ENCODE measurements at regions not wholly inside any gene's neighbourhood (a gene's known extent, or its start where the extent isn't known, plus 50 kb on each side); places are given as distances from the start of the nearest gene placed in this dataset.
"Not testable (repeated sequence)": the region's sequence is repeated elsewhere in the genome, so short reads cannot be mapped to it uniquely, and the experiment has no call there.

DNA sequence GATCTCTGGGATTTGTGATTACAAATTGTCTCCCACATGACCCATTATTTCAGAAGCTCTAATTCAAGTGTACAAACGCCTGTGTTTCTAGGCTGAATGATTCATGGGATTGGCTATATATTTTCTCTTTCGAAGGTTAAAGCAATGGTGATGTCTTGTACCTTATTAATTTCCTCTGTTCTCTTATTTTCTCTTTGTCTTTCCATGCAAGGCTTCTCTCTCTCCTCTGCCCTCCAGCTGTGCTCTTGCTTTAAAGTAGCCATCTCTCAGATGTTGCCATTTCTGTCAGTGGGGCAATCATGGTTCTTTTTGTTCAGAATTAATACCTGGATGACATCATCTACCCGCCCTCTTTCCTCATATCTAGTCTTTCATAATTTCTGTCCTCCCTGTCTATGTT lies 184.3 kb upstream of the ATP10B start:
- DNase-seq (ENCODE audit: low read depth, low spot score) = no peak

DNA sequence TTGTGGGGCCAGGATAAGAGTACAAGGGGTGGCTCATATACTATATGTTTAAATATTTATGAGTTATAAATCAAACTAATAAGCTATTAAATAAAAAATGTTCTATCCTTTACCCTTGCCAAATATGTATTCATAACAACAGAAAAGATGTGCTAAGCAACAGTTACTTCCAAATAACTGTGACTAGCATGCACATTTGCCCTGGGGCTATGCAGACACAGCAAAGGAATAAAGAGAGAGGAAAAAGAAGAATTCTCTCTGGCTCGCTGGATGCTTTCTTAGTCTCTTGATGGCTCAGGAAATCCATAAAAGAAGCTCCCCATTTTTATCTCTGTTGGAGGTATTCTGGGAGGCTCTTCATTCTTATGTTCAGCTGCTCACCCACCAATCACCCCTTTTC lies 182.4 kb upstream of the ATP10B start:
- DNase-seq (ENCODE audit: low read depth, low spot score) = no peak

DNA sequence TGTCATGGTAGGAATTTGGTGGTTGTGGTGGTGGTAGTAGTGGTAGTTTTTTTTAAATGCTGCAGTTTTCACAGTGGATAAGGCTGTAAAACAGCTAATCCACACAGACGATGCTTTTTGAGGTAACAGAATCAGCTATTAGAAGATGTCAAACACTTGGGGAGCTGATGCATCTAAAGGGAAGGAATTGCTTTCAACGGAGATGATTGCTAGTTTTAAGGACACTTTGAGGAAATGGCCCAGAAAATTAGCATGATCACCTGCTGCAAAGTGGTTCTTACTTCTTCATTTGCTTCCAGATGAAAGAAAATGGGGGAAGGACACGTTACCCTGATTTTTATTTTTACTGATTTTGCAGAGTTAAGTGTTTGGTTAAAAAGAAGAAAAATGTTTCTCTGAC lies 178.2 kb upstream of the ATP10B start:
- no peak for DNase-seq (ENCODE audit: low read depth, low spot score)

DNA sequence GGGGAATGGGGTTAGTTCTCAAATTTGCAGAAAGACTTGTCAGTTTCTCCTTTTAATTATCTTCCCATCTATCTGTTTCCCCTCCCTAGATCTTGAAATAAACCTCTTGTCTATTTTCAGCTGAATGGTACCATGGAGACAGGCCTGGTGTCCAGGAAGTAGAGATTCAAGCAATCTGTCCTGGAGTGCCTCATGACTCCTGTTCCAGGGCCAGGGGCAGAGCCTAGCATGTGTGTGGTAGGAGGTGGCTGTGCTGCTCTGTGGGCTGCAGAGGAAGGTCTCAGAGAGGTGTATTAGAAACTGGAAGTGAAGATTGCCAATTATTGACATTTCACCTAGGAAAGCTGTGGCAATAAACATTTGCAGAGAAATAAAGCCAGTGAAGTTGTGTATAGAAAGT lies 175.8 kb upstream of the ATP10B start:
- no peak for DNase-seq (ENCODE audit: low read depth, low spot score)

DNA sequence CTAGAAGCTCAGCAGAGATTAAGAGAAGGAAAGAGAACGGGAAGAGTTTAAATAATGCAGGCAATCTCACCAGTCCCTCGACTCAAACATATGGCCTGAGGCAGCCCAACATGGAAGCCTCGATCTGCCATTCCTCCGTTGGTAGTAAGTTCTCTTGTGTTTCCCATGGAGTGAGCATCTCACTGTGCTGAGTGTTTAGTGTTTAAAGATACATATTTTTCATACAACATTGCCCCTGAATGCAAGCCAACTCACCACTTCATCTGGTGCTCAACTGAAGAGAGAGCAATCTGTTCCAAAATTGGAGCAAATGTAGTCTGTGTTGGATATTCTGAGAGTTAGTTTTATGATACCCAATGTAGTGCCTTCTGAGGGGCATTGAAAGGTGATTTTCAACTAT lies 171.5 kb upstream of the ATP10B start:
- no peak for DNase-seq (ENCODE audit: low read depth, low spot score)

DNA sequence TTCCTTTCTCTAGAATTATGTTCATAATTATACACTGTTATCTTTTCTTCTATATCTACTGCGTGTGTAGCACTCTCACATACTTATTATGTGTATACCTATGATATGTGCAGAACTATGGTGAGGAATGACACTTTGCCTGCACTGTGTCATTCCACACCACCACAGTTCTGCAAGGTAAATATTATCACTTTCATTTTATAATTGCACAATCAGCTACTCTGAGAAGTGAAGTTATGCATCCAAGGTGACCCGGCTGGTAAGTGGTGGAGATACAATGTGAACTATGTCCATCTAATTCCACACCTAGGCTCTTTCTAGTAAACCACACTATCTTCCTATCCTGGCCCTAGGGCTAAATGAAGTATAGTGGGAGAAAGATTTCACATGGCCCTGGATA lies 170.1 kb upstream of the ATP10B start:
- no peak for DNase-seq (ENCODE audit: low read depth, low spot score)

DNA sequence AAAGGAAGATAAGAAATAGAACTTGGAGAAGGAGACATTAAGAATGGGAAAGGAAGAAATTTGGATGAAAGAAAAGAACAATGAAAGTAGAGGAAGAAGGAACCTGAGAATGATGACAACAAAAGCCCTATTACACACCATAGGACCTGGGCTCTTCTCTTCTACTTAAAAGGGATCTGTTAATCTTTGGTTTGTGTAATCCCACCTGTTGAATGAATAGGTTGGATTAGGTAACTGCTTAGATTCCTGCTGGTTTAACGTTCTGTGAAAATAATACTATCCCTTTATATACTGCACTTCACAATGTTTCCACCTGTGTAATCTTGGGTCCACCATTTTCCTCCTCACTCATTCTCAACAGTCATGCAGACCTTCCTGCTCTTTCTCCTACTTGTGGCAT lies 157.8 kb upstream of the ATP10B start:
- DNase-seq (ENCODE audit: low read depth, low spot score) = no peak

DNA sequence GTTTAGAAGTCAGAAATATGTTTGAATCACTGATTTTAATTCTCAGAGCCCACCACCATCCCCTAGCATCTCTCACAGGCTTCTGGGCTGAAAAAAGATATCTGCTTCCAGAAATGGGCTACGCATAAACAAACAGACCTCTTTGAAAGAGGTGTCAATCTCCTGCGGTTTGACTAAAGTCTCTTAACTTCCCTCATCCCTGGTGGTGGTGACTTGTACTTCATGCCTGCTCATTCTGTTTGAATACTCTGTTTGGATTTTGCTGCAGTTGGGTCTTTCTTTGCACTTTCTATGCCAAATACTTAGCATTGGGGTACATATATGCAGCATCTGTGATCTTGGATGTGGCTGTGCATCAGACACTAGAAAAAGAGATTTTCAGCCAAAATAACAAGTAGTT lies 157.2 kb upstream of the ATP10B start:
- no peak for DNase-seq (ENCODE audit: low read depth, low spot score)

DNA sequence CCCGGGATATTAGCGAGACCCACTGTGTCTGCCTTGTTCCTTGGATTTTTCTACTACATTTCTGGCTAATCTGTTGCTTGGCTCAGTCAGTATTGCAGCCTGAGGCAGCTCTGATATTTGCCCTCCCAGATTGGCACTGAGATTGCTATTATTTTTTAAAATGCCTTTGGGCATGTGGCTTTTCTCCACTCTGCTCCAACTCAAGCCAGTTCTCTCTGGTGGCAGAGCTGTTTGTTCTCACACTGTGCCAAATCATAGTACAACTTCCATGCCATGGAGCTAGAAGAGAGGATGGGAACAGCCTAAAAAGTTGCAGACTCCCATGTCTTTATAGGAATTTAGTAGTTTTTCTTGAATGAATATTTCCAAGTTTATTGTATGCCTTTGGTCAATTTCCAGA lies 155.9 kb upstream of the ATP10B start:
- DNase-seq (ENCODE audit: low read depth, low spot score) = no peak

DNA sequence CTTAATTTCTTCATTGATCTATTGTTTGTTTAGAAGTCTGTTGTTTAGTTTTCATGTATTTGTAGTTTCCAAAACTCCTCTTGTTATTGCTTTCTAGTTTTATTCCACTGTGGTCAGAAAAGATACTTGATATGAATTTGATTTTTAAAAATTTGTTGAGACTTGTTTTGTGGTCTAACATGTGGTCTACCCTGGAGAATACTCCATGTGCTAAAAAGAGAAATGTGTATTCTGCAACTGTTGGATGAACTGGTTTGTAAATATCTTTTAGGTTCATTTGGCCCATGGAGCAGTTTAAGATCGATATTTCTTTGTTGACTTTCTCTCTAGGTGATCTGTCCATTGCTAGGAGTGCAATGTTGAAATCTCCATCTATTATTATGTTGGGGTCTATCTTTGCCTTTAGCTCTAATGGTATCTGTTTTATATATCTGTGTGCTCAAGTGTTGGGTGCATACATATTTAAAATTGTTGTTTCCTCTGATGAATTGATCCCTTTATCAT lies 150.6 kb upstream of the ATP10B start:
- no peak for DNase-seq (ENCODE audit: low read depth, low spot score)

DNA sequence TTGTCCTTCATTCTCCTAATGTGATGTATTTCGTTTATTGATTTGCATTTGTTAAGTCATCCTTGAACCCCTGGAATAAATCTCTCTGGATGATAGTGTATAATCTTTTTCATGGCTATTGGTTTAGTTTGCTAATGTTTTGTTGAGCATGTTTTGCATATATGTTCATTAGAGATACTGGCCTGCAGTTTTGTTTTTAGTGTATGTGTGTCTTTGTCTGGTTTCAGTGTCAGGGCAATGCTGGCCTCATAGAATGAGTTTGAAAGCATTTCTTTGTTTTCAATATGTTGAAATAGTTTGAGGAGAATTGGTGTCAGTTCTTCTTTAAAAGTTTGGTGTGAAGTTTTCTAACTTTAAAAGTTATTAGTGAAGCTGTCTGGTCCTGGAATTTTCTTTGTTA lies 149.6 kb upstream of the ATP10B start:
- no peak for DNase-seq (ENCODE audit: low read depth, low spot score)

DNA sequence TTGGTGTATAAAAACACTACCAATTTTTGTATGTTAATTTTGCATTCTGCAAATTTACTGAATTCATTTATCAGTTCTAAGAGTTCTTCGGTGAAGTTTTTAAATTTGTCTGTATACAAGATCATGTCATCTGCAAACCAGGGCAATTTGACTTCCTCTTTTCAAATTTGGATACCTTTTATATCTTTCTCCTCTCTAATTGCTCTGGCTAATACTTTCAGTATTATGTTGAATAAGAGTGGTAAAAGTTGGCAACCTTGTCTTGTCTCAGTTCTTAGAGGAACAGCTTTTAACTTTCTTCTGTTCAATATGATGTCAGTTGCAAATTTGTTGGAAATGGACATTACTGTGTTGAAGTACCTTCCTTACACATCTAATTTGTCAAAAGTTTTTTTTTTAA lies 149.1 kb upstream of the ATP10B start:
- DNase-seq (ENCODE audit: low read depth, low spot score) = not testable (repeated sequence)

DNA sequence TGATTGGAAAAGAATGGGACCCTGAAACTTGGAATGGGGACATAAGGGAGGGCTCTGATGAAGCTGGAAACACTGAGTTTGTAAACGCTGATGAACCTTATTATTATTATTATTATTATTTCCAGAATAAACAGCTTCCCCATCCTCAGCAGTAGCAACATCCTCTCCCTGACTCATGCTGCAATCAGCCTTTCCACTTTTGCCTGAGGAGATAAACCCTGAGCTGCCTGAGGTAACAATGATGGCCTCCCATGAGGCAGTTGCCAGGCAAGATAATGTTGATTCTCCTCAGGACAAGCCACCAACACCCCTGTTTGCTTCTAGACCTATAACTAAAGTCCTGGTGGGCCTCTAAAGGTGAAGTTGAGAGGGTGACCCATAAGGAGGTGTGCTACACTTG lies 139.2 kb upstream of the ATP10B start:
- no peak for DNase-seq (ENCODE audit: low read depth, low spot score)

DNA sequence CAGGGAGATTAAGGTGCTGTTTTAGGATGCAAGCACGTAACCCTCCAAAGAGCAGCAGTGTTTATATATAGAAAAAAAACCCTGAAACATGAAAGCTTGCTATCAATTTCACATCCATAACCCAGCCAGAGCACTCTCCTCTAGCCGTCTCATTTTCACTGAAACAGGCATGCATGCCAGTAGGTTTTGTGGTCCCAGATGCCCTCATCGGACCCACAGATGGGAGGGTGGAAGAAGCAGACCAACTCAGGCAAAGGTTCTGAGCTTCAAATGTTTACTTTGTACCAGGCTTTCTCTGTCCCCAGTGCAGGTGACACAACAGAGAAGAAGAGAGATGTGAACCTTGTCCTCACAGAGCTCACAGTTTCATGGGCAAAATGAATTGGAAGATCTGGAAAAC lies 127.4 kb upstream of the ATP10B start:
- DNase-seq (ENCODE audit: low read depth, low spot score) = no peak

DNA sequence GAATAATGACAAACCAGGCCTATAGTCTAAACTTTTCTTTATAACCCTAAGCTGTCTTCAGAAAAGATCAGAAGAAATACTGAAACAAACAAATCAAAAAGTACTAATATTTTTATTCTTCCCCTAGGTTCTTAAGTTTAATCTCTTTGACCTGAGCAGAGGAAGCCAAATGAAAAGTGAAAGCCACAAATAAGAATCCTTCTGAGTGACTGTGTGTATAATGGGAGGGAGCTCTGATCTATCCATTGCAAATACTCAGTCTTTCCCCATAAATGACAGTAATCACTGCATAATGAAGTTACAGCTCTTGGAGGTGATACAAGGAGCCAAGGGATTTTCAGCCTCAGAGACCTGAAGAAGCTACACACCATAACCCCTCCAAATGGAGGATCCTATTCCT lies 126.9 kb upstream of the ATP10B start:
- no peak for DNase-seq (ENCODE audit: low read depth, low spot score)

DNA sequence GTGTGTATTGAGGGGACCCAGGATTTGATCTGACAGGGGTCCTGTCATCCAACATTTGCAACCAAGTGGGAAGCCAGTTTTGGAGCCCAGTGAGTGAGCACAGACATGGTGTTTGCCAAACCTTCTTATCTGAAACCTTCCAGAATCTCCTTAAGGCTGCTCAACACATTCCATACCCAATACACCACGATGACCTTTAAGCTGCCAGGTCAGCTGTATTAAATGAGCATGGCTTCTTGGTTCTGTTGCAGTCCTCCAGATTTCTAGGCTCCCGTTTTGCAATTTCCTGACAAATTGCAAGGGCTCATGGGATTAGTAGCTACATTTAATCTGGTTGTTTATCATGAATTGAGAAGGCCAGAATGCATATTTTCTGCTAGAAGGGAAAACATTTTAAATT lies 124.2 kb upstream of the ATP10B start:
- peak; percentile 36 for DNase-seq (ENCODE audit: low read depth, low spot score)

DNA sequence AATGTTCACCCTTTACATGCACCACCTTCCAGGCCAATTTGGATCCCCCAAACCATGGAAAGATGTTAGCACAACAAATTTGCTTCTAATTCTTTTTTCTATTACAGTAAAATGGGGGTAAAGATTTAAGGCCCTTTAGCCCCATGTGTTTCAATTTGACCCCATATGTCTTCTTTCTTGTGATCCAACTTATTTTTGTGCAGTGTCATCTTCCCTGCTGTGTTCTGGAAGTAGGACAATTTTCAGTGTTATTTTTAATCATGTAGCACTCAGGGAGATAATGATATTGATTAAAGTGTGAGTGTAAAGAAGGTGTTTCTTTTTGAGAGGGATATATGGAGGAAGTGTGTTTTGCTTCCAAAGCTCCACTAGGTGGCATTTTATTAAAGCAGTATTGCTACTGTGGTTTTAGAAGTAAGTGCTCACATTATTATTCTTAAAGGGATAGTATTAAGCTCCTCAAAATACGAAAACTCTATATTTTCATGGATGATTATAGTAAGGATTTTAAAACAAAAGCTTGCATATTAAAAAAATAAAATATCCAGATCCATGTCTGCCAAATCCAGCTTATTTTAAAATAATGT lies 118.7 kb upstream of the ATP10B start:
- DNase-seq (ENCODE audit: low read depth, low spot score) = peak; percentile 8

DNA sequence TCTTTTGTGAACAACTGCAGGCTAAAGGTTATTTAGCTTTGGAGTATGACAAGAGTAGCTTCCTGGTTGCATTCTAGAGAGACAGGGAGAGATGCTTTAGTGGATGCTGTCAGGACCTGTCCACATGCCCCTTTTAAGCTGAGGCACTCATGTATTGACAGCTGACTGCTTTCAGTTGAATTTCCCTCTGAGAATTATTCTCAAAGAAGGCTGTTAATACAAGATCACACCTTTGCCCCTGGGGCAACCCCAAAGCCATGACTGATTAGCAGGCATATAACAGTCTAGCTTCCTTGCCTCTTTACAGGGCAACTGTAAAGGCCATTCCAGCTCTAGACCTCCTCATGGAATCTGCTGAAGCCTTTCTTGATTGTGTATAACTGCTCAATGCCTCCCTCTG lies 117.6 kb upstream of the ATP10B start:
- DNase-seq (ENCODE audit: low read depth, low spot score) = no peak

DNA sequence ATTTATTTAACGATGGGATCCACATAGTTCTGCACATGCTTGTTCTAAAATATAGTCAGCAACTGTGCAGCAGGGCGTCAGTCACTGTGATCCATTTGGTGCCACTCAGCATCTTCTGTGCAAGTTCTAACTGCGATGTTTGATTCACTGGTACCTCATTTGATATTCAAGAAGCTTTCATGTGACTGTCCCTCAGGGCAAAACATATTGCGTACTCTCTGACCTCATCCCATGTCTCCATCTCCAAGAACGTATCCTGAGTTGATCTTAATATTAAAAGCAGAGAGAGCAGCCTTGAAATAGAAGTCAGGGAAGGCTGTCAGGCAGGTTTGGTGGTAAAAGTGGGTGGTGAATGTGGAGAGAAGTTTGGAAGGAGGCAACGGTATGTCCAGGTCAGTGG lies 116.5 kb upstream of the ATP10B start:
- DNase-seq (ENCODE audit: low read depth, low spot score) = no peak

DNA sequence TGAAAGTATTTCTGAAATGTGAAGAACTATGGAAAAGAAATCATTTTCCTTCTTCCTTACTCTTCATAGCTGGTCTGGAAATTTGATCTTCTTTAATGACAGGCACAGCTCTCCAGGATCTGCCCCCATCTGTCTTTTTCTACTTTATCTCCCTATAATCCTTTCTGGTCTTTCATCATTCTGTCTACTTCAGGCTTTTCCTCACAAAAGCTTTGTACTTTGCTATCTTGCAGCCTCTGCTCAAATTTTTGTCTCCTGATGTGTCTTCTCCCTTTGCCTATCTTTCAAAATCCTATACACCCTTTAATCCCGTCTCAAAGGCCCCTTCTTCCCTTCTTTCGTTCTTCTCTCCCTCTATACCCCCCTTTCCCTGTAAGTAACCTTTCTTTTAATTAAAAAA lies 114.9 kb upstream of the ATP10B start:
- no peak for DNase-seq (ENCODE audit: low read depth, low spot score)

DNA sequence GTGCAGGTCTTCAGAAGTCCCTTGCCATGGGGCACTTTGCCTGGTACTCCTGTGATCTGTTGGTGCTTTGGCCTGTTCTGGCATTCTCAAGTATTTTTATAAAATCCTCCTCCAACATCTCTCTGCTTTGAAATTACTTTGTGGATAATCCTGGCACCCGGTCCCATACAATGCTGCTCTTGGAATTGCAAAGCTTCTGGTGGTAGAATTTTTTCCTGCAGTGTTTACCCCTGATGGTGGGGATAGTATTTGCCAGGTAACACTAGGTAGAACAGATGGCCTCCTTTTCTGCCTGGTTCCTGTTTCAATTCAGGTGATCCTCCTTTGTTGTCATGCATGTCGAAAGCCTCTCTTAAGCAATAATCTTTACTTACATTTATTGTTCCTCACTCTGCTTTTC lies 109.8 kb upstream of the ATP10B start:
- DNase-seq (ENCODE audit: low read depth, low spot score) = no peak

DNA sequence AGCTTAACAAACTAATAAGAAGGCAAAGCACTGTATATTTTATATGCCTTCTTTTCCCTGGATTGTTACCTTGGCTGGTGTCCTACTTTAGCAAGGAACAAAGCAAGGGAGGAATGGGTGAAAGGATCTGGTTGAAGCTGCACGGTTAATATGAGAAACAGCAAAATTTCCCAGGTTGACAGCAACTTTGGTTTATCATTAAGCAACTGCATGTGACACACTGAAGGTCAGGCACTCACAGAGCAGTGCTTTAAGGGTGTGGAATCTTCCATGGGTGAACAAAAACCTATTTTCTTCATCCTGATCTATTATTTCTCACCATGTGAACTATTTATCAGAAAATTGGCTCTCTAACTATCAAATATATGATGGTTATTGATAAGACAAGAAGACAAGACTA lies 109.0 kb upstream of the ATP10B start:
- DNase-seq (ENCODE audit: low read depth, low spot score) = no peak

DNA sequence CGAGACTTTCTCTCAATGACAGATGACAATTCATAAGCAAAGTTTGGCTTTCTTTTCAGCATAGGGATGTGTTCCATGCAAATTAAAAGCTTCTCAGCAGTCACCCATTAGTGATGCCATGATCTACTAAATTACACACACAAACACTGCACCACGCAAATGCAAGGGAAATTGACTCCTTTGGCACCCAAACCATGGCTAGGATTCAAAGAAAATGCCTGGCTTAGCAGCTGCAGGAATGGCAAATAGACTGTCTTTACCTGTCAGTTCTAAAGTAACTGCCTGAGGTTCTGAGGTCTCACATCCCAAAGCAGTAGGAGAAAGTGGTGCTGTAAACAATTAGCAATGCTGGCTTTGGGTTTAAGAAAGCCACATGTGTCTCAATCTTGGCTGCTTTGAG lies 108.6 kb upstream of the ATP10B start:
- no peak for DNase-seq (ENCODE audit: low read depth, low spot score)

DNA sequence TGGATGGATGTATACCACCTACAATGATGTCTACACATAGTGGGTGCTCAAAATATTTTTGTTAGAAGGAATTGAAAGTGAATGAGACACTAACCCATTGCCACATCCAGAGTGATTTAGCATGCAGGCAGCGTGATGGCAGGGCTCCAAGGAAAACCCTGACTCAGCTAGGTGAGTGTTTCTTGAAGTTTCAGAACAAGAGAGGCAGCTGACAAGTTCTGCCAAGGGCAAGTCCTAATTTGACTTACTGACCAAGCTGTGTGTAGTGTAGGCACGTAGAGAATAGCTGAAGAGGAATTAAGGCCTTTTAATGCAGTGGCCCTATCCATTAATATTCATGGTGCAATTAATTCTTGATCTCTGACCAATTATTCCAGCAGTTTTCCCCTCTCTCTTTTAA lies 107.8 kb upstream of the ATP10B start:
- peak; percentile 84 for DNase-seq (ENCODE audit: low read depth, low spot score)

Measured in astrocyte of the hippocampus (primary cell).